ENCODE measurements at regions not wholly inside any gene's neighbourhood (a gene's known extent, or its start where the extent isn't known, plus 50 kb on each side); places are given as distances from the start of the nearest gene placed in this dataset.

- no peak for DNase-seq (ENCODE audit: low spot score)
These were observed 959.1 kb downstream of the CDH11 start for GRCh38 chr16:64162613-64163375.

GRCh38 chr16:64159976-64160375 is 961.9 kb downstream of the CDH11 start:
- DNase-seq (ENCODE audit: low spot score), result no peak

GRCh38 chr16:64158941-64159588 is 962.8 kb downstream of the CDH11 start:
- no peak for DNase-seq (ENCODE audit: low spot score)

- DNase-seq (ENCODE audit: low spot score), result no peak
These were observed 968.1 kb downstream of the CDH11 start for GRCh38 chr16:64153718-64154117.

- no peak for DNase-seq (ENCODE audit: low spot score)
These were observed 969.7 kb downstream of the CDH11 start for GRCh38 chr16:64151990-64152767.

GRCh38 chr16:64150193-64150592 is 971.7 kb downstream of the CDH11 start:
- DNase-seq (ENCODE audit: low spot score), result no peak

- no peak for DNase-seq (ENCODE audit: low spot score)
These were observed 972.1 kb downstream of the CDH11 start for GRCh38 chr16:64149756-64150155.

- no peak for DNase-seq (ENCODE audit: low spot score)
These were observed 973.5 kb downstream of the CDH11 start for GRCh38 chr16:64148356-64148755.

- DNase-seq (ENCODE audit: low spot score), result no peak
These were observed 973.9 kb downstream of the CDH11 start for GRCh38 chr16:64147941-64148340.

GRCh38 chr16:64144617-64145016 is 977.2 kb downstream of the CDH11 start:
- no peak for DNase-seq (ENCODE audit: low spot score)

- no peak for DNase-seq (ENCODE audit: low spot score)
These were observed 983.2 kb downstream of the CDH11 start for GRCh38 chr16:64138621-64139020.

GRCh38 chr16:64138006-64138405 is 983.9 kb downstream of the CDH11 start:
- no peak for DNase-seq (ENCODE audit: low spot score)

- no peak for DNase-seq (ENCODE audit: low spot score)
These were observed 985.1 kb downstream of the CDH11 start for GRCh38 chr16:64136743-64137142.

GRCh38 chr16:64136314-64136713 is 985.5 kb downstream of the CDH11 start:
- no peak for DNase-seq (ENCODE audit: low spot score)

- no peak for DNase-seq (ENCODE audit: low spot score)
These were observed 988.5 kb downstream of the CDH11 start for GRCh38 chr16:64133366-64133765.

- DNase-seq (ENCODE audit: low spot score), result no peak
These were observed 989.0 kb downstream of the CDH11 start for GRCh38 chr16:64132759-64133361.

- DNase-seq (ENCODE audit: low spot score), result no peak
These were observed 989.7 kb downstream of the CDH11 start for GRCh38 chr16:64132190-64132589.

- no peak for DNase-seq (ENCODE audit: low spot score)
These were observed 990.4 kb downstream of the CDH11 start for GRCh38 chr16:64131423-64131822.

- DNase-seq (ENCODE audit: low spot score), result no peak
These were observed 991.7 kb downstream of the CDH11 start for GRCh38 chr16:64130140-64130539.

GRCh38 chr16:64122177-64122576 is 999.7 kb downstream of the CDH11 start:
- DNase-seq (ENCODE audit: low spot score), result no peak

GRCh38 chr16:64121473-64121872 is 1000.4 kb downstream of the CDH11 start:
- no peak for DNase-seq (ENCODE audit: low spot score)

- no peak for DNase-seq (ENCODE audit: low spot score)
These were observed 1005.7 kb downstream of the CDH11 start for GRCh38 chr16:64116151-64116550.

GRCh38 chr16:64109241-64109640 is 1012.6 kb downstream of the CDH11 start:
- no peak for DNase-seq (ENCODE audit: low spot score)

Measured in germinal center (tissue), 1 donor.